NB4 (cell line): ENCODE measurements at regions not wholly inside any gene's neighbourhood (a gene's known extent, or its start where the extent isn't known, plus 50 kb on each side); places are given as distances from the start of the nearest gene placed in this dataset.

Source experiments
- DNase-seq: peaks from one replicate; pipeline ENCODE4 v3.0.0; 2010; ENCODE audit warnings: low read depth
- H3K4me3 ChIP-seq: one replicate; pipeline ENCODE4 v1.5.1; 2011; ENCODE audit warnings: mild to moderate bottlenecking, low read depth, low read length, moderate library complexity
- CTCF ChIP-seq: IDR thresholded peaks from one replicate; pipeline ENCODE4 v1.5.1; 2012; ENCODE audit warnings: low read depth, low read length
- MAX ChIP-seq: IDR thresholded peaks from 2 replicates; pipeline ENCODE4 v1.6.1; 2011; ENCODE audit warnings: low read depth, low read length
- MYC ChIP-seq: IDR thresholded peaks from 2 replicates; pipeline ENCODE4 v1.6.1; 2011; ENCODE audit warnings: low read depth, low read length
- POLR2A ChIP-seq: IDR thresholded peaks from 2 replicates; pipeline ENCODE4 v1.6.1; 2011; ENCODE audit warnings: mild to moderate bottlenecking; ENCODE audit not compliant: insufficient read length; ENCODE audit errors: extremely low read depth

GRCh38 chr14:53391631-53392285 is 238.6 kb upstream of the DDHD1 start:
- no peak overlapping the region for H3K4me3 ChIP-seq
- DNase-seq, result no peak
- TF ChIP-seq POLR2A, result no peak

GRCh38 chr14:53391156-53391555 is 238.0 kb upstream of the DDHD1 start:
- no peak overlapping the region for H3K4me3 ChIP-seq
- no peak for DNase-seq
- TF ChIP-seq POLR2A (no peak), CTCF (no peak), MAX (no peak), MYC (no peak)

- no peak overlapping the region for H3K4me3 ChIP-seq
- no peak for TF ChIP-seq POLR2A
- no peak for TF ChIP-seq CTCF
- no peak for TF ChIP-seq MYC
- no peak for TF ChIP-seq MAX
Measured at GRCh38 chr14:53390008-53390407, 236.9 kb upstream of the DDHD1 start.

GRCh38 chr14:53389202-53389601 is 236.1 kb upstream of the DDHD1 start:
- no peak for TF ChIP-seq CTCF
- DNase-seq, result no peak
- no peak overlapping the region for H3K4me3 ChIP-seq

More at GRCh38 chr14:53390008-53390407, 236.9 kb upstream of the DDHD1 start:
- no peak for DNase-seq

GRCh38 chr14:53386362-53386761 is 233.2 kb upstream of the DDHD1 start:
- H3K4me3 ChIP-seq, result no peak overlapping the region
- no peak for TF ChIP-seq CTCF
- TF ChIP-seq MAX, result no peak
- no peak for TF ChIP-seq POLR2A
- no peak for TF ChIP-seq MYC
- no peak for DNase-seq

GRCh38 chr14:53384536-53384935 is 231.4 kb upstream of the DDHD1 start:
- H3K4me3 ChIP-seq, result no peak overlapping the region
- TF ChIP-seq MAX (no peak), MYC (no peak), CTCF (no peak), POLR2A (no peak)
- DNase-seq, result no peak
